ENCODE measurements at regions not wholly inside any gene's neighbourhood (a gene's known extent, or its start where the extent isn't known, plus 50 kb on each side); places are given as distances from the start of the nearest gene placed in this dataset.

DNA sequence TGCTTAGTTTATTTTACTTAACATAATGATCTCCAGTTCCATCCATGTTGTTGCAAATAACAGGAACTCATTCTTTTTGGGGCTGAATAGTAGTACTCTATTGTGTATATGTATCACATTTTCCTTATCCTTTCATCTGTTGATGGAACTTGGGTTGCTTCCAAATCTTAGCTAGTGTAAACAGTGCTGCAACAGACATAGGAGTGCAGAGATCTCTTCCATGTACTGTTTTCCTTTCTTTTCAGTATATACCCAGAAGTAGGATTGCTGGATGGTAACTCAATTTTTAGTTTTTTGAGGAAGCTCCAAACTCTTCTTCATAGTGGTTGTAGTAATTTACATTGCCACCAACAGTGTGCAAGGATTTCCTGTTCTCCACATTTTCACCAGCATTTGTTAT lies 138.8 kb upstream of the POC5 start:
- Mint-ChIP-seq H3K36me3 (ENCODE audit: insufficient read depth, unreplicated experiment) (no peaks in the 10 kb centered on the region), H3K4me3 (ENCODE audit: low read depth, unreplicated experiment) (no peak overlapping the region), H3K4me1 (ENCODE audit: low read depth, unreplicated experiment) (no peaks in the 10 kb centered on the region), H3K27ac (ENCODE audit: unreplicated experiment) (no peak overlapping the region), H3K27me3 (ENCODE audit: unreplicated experiment) (peaks cover 63% of the 10 kb centered on the region), H3K9me3 (ENCODE audit: low read depth, unreplicated experiment) (no peaks in the 10 kb centered on the region)
- TF ChIP-seq, protein P1, sequence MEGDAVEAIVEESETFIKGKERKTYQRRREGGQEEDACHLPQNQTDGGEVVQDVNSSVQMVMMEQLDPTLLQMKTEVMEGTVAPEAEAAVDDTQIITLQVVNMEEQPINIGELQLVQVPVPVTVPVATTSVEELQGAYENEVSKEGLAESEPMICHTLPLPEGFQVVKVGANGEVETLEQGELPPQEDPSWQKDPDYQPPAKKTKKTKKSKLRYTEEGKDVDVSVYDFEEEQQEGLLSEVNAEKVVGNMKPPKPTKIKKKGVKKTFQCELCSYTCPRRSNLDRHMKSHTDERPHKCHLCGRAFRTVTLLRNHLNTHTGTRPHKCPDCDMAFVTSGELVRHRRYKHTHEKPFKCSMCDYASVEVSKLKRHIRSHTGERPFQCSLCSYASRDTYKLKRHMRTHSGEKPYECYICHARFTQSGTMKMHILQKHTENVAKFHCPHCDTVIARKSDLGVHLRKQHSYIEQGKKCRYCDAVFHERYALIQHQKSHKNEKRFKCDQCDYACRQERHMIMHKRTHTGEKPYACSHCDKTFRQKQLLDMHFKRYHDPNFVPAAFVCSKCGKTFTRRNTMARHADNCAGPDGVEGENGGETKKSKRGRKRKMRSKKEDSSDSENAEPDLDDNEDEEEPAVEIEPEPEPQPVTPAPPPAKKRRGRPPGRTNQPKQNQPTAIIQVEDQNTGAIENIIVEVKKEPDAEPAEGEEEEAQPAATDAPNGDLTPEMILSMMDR (IDR thresholded peaks at IDR 0.05; ENCODE audit: unreplicated experiment) = no peak
- intact Hi-C loops (cut with micrococcal nuclease; ENCODE audit: unreplicated experiment) = no loop called here
- CTCF ChIA-PET = no interaction called here
- no TSS peak for BruUV-seq (replicated peaks)
- DNase-seq = no peak

DNA sequence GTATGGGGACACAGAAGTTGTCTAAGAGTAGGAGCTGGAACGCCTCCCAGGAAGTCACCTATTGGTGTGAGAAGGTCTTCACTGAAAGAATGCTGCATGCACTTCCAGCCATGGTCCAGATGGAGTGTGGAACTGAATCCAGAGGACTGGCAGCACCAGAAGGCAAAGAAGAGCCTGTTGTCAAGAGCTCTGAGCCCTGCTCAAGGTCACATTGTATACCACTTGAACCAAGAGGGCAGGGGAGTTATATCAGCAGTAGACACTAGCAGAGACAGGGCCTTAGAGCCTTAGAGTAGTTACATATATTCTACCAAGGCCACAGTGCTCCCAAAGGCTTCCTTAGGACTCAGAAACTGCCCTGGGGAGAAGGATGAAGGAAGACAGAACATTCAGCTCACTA lies 130.8 kb upstream of the POC5 start:
- H3K36me3 Mint-ChIP-seq (ENCODE audit: insufficient read depth, unreplicated experiment) = no peaks in the 10 kb centered on the region
- DNase-seq = no peak
- intact Hi-C loops (cut with micrococcal nuclease; ENCODE audit: unreplicated experiment) = no loop called here
- H3K9me3 Mint-ChIP-seq (ENCODE audit: low read depth, unreplicated experiment) = no peaks in the 10 kb centered on the region
- TF ChIP-seq, protein P1 (IDR thresholded peaks at IDR 0.05; ENCODE audit: unreplicated experiment) = no peak
- no peaks in the 10 kb centered on the region for H3K4me1 Mint-ChIP-seq (ENCODE audit: low read depth, unreplicated experiment)
- CTCF ChIA-PET = no interaction called here
- peaks cover 68% of the 10 kb centered on the region for H3K27me3 Mint-ChIP-seq (ENCODE audit: unreplicated experiment)
- no peak overlapping the region for H3K27ac Mint-ChIP-seq (ENCODE audit: unreplicated experiment)
- H3K4me3 Mint-ChIP-seq (ENCODE audit: low read depth, unreplicated experiment) = no peak overlapping the region
- no TSS peak for BruUV-seq (replicated peaks)

DNA sequence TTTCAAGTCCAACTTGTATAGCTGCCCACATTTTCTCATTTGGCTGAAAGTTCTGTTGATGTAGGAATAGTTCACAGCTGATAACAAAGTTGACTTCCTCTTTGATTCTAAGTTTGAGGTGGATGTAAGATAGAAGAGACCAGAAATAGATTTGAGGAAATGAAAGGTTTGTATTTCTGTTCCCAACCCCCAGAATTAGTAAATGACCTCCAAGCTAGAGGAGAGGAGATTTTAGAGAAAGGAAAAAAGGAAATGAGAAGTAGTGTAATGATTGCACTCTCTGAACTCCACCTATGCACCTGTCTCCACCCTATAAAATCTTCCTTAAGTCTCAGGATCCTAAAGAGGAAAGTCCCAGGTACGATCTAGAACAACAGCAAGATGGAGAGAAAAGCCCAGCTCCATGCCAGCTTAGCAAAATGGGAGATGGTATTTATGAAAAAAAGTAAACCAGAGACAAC lies 130.4 kb upstream of the POC5 start:
- Mint-ChIP-seq H3K36me3 (ENCODE audit: insufficient read depth, unreplicated experiment) (no peaks in the 10 kb centered on the region), H3K27me3 (ENCODE audit: unreplicated experiment) (peaks cover 68% of the 10 kb centered on the region), H3K27ac (ENCODE audit: unreplicated experiment) (no peak overlapping the region), H3K9me3 (ENCODE audit: low read depth, unreplicated experiment) (no peaks in the 10 kb centered on the region), H3K4me3 (ENCODE audit: low read depth, unreplicated experiment) (no peak overlapping the region), H3K4me1 (ENCODE audit: low read depth, unreplicated experiment) (no peaks in the 10 kb centered on the region)
- CTCF ChIA-PET = no interaction called here
- DNase-seq = no peak
- BruUV-seq (replicated peaks) = no TSS peak
- TF ChIP-seq, protein P1 (IDR thresholded peaks at IDR 0.05; ENCODE audit: unreplicated experiment) = no peak
- intact Hi-C loops (cut with micrococcal nuclease; ENCODE audit: unreplicated experiment) = no loop called here

DNA sequence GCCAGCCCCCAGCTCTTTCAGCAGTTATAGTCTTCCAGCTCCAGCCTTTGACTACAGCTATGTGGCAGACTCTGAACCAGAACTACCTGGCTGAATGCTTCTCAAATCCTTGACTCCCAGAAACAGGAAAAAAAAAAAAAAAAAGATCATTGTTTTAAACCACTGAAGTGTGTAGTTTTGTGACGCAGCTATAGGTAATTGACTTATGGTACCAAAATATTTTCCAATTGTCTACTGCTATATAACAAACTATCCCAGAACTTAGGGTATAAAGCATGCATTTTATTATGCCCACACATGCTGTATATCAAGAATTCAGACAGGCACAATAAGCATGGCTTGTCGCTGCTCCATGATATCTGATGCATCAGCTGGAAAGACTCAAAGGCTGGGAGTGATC lies 127.1 kb upstream of the POC5 start:
- Mint-ChIP-seq H3K9me3 (ENCODE audit: low read depth, unreplicated experiment) (no peaks in the 10 kb centered on the region), H3K4me1 (ENCODE audit: low read depth, unreplicated experiment) (no peaks in the 10 kb centered on the region), H3K36me3 (ENCODE audit: insufficient read depth, unreplicated experiment) (no peaks in the 10 kb centered on the region), H3K27ac (ENCODE audit: unreplicated experiment) (no peak overlapping the region), H3K27me3 (ENCODE audit: unreplicated experiment) (peaks cover 47% of the 10 kb centered on the region), H3K4me3 (ENCODE audit: low read depth, unreplicated experiment) (no peak overlapping the region)
- BruUV-seq (replicated peaks) = no TSS peak
- CTCF ChIA-PET = interaction anchor here (0.7 kb wide), 1 partner anchor 8 kb away, joined by 3 read pairs; no protein-coding TSS in a partner anchor
- TF ChIP-seq, protein P1 (IDR thresholded peaks at IDR 0.05; ENCODE audit: unreplicated experiment) = no peak
- intact Hi-C loops (cut with micrococcal nuclease; ENCODE audit: unreplicated experiment) = no loop called here
- DNase-seq = no peak
